ENCODE measurements at regions not wholly inside any gene's neighbourhood (a gene's known extent, or its start where the extent isn't known, plus 50 kb on each side); places are given as distances from the start of the nearest gene placed in this dataset.
"Not testable (repeated sequence)": the region's sequence is repeated elsewhere in the genome, so short reads cannot be mapped to it uniquely, and the experiment has no call there.

GRCh38 chr5:152659470-152659869, 254.4 kb upstream of the NMUR2 start:
- ATAC-seq; intact Hi-C loops (cut with DNase I, micrococcal nuclease); DNase-seq: not testable (repeated sequence)

- intact Hi-C loops (cut with DNase I, micrococcal nuclease) = no loop called here
- DNase-seq = no peak
These were observed 268.5 kb upstream of the NMUR2 start for GRCh38 chr5:152673601-152674000.

GRCh38 chr5:152674403-152674802, 269.3 kb upstream of the NMUR2 start:
- DNase-seq (no peak), ATAC-seq (no peak)
- intact Hi-C loops (cut with DNase I, micrococcal nuclease) = no loop called here

More at GRCh38 chr5:152673601-152674000, 268.5 kb upstream of the NMUR2 start:
- ATAC-seq = no peak

GRCh38 chr5:152676196-152676595, 271.1 kb upstream of the NMUR2 start:
- DNase-seq (no peak), ATAC-seq (no peak)
- intact Hi-C loops (cut with DNase I, micrococcal nuclease) = no loop called here

GRCh38 chr5:152683205-152683604, 278.1 kb upstream of the NMUR2 start:
- intact Hi-C loops (cut with DNase I, micrococcal nuclease) = no loop called here
- no peak for DNase-seq

GRCh38 chr5:152686931-152687330, 281.9 kb upstream of the NMUR2 start:
- ATAC-seq = no peak
- no peak for DNase-seq
- intact Hi-C loops (cut with DNase I, micrococcal nuclease) = no loop called here

More at GRCh38 chr5:152683205-152683604, 278.1 kb upstream of the NMUR2 start:
- ATAC-seq = no peak

- no peak for DNase-seq
- no peak for ATAC-seq
- intact Hi-C loops (cut with DNase I, micrococcal nuclease) = no loop called here
These were observed 283.6 kb upstream of the NMUR2 start for GRCh38 chr5:152688561-152689249.

GRCh38 chr5:152689250-152689711, 284.2 kb upstream of the NMUR2 start:
- ATAC-seq (no peak), DNase-seq (no peak)
- intact Hi-C loops (cut with DNase I, micrococcal nuclease) = no loop called here

- intact Hi-C loops (cut with DNase I, micrococcal nuclease) = no loop called here
- ATAC-seq (no peak), DNase-seq (no peak)
These were observed 289.2 kb upstream of the NMUR2 start for GRCh38 chr5:152694231-152694630.

GRCh38 chr5:152701305-152701949, 296.3 kb upstream of the NMUR2 start:
- DNase-seq (no peak), ATAC-seq (no peak)
- intact Hi-C loops (cut with DNase I, micrococcal nuclease) = no loop called here

- intact Hi-C loops (cut with DNase I, micrococcal nuclease) = no loop called here
- DNase-seq (no peak), ATAC-seq (no peak)
These were observed 299.2 kb upstream of the NMUR2 start for GRCh38 chr5:152704286-152704685.

- no peak for DNase-seq
- intact Hi-C loops (cut with DNase I, micrococcal nuclease) = no loop called here
- ATAC-seq = no peak
These were observed 306.8 kb upstream of the NMUR2 start for GRCh38 chr5:152711801-152712388.

GRCh38 chr5:152717393-152717792, 312.3 kb upstream of the NMUR2 start:
- no peak for ATAC-seq
- intact Hi-C loops (cut with DNase I, micrococcal nuclease) = no loop called here
- DNase-seq = no peak

- ATAC-seq (no peak), DNase-seq (no peak)
- intact Hi-C loops (cut with DNase I, micrococcal nuclease) = no loop called here
These were observed 318.4 kb upstream of the NMUR2 start for GRCh38 chr5:152723482-152723881.

- intact Hi-C loops (cut with DNase I, micrococcal nuclease) = no loop called here
- no peak for ATAC-seq
- no peak for DNase-seq
These were observed 325.1 kb upstream of the NMUR2 start for GRCh38 chr5:152730176-152730575.

- intact Hi-C loops (cut with DNase I, micrococcal nuclease) = no loop called here
- no peak for ATAC-seq
- no peak for DNase-seq
These were observed 331.8 kb upstream of the NMUR2 start for GRCh38 chr5:152736906-152737305.

- no peak for DNase-seq
- intact Hi-C loops (cut with DNase I, micrococcal nuclease) = no loop called here
- no peak for ATAC-seq
These were observed 334.8 kb upstream of the NMUR2 start for GRCh38 chr5:152739916-152740315.

- intact Hi-C loops (cut with DNase I, micrococcal nuclease); DNase-seq; ATAC-seq: not testable (repeated sequence)
These were observed 336.0 kb upstream of the NMUR2 start for GRCh38 chr5:152741126-152741525.

GRCh38 chr5:152787709-152788217, 382.7 kb upstream of the NMUR2 start:
- intact Hi-C loops (cut with DNase I, micrococcal nuclease); DNase-seq; ATAC-seq: not testable (repeated sequence)

GRCh38 chr5:152801886-152802285, 396.8 kb upstream of the NMUR2 start:
- no peak for DNase-seq
- intact Hi-C loops (cut with DNase I, micrococcal nuclease) = no loop called here
- no peak for ATAC-seq

Measured in left colon (tissue), 2 donors.